ENCODE measurements at regions not wholly inside any gene's neighbourhood (a gene's known extent, or its start where the extent isn't known, plus 50 kb on each side); places are given as distances from the start of the nearest gene placed in this dataset.

- TF ChIP-seq POLR2A (IDR thresholded peaks at IDR 0.05) (no peak), POLR2AphosphoS5 (IDR thresholded peaks at IDR 0.05) (no peak)
Observed at GRCh38 chr3:31016196-31016595, 121.7 kb upstream of the GADL1 start.
